ENCODE measurements at regions not wholly inside any gene's neighbourhood (a gene's known extent, or its start where the extent isn't known, plus 50 kb on each side); places are given as distances from the start of the nearest gene placed in this dataset.

DNA sequence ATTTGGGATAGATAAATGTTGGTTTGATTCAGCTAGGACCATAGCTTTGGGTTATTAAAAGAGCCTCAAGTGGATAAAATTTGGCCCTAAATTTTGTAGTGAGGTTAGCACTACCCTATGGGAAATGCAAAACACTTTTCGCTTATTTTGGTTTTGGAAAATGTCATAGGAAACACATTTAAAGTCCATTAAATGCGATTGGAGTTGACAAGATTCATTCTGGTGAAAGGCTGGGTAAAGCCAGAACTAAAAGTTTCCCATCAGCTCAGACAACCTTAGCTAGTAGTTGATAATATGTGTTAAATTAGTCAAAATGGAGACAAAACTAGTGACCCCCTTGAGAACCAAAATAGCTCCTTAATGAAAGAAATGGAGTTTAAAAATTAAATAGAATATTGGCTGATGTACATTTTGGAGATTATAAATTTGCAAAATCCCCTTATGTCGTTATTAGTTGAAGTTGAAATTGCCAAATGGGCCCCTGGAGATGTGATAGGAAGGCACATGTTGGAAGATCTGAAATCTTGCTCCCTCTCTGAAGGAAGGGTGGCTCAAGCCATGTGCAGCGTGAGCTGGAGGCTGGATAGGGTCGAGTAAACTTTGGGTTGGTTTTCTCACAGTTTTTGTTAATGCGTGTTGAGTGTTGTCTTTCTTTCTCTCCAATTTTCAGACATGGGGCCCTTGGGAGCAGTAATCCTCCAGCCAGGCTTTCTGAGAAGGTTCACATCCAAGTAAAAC, 72.8 kb downstream of the CD83 start:
- TF ChIP-seq CTCF (IDR thresholded peaks at IDR 0.05; ENCODE audit: poor library complexity, severe bottlenecking) (no peak), MXI1 (conservative IDR thresholded peaks at IDR 0.05; ENCODE audit: poor library complexity, severe bottlenecking) (no peak), SMC3 (conservative IDR thresholded peaks at IDR 0.05; ENCODE audit: poor library complexity) (no peak), EP300 (conservative IDR thresholded peaks at IDR 0.05; ENCODE audit: poor library complexity, severe bottlenecking) (no peak)
